GM23338 (cell line): ENCODE measurements at regions not wholly inside any gene's neighbourhood (a gene's known extent, or its start where the extent isn't known, plus 50 kb on each side); places are given as distances from the start of the nearest gene placed in this dataset.

Source experiments
- CREB1 ChIP-seq: fragments of 250-450 bp; sonication (Bioruptor Pico); IDR thresholded peaks from 2 replicates; pipeline ENCODE4 v1.5.0; 2020; ENCODE audit warnings: low read depth, mild to moderate bottlenecking, moderate library complexity
- CTCF ChIP-seq, 2 experiments: fragments of 200-600 bp in 1 of 2; sonication (generic) in 1 of 2; conservative IDR thresholded peaks; 2 replicates each; pipeline versions ENCODE4 v1.5.1 to v1.6.1; 2016 to 2017; ENCODE audit warnings: antibody characterized with exemption in 2 of 2, low read depth in 2 of 2, mild to moderate bottlenecking in 2 of 2, moderate library complexity in 1 of 2
- EZH2 ChIP-seq: fragments of 200-600 bp; sonication (generic); IDR thresholded peaks from one replicate; pipeline ENCODE4 v1.8.0; 2017; ENCODE audit warnings: antibody characterized with exemption, mild to moderate bottlenecking, low read depth; ENCODE audit not compliant: unreplicated experiment
- EZH2phosphoT487 ChIP-seq: fragments of 200-600 bp; sonication (generic); IDR thresholded peaks from one replicate; pipeline ENCODE4 v1.8.1; 2018; ENCODE audit warnings: antibody characterized with exemption; ENCODE audit not compliant: unreplicated experiment
- NANOG ChIP-seq: IDR thresholded peaks from 2 replicates; pipeline ENCODE4 v1.6.1; 2016; ENCODE audit warnings: antibody characterized with exemption, borderline replicate concordance
- POLR2AphosphoS5 ChIP-seq: IDR thresholded peaks from 2 replicates; pipeline ENCODE4 v1.6.1; 2016; ENCODE audit warnings: antibody characterized with exemption, low read depth
- REST ChIP-seq: IDR thresholded peaks from one replicate; pipeline ENCODE4 v1.6.1; 2018; ENCODE audit warnings: antibody characterized with exemption; ENCODE audit not compliant: unreplicated experiment
- STAT1 ChIP-seq: IDR thresholded peaks from one replicate; pipeline ENCODE4 v1.6.1; 2016; ENCODE audit warnings: antibody characterized with exemption; ENCODE audit not compliant: unreplicated experiment
- ZNF331 ChIP-seq: fragments of 250-450 bp; sonication (Bioruptor Pico); IDR thresholded peaks from 2 replicates; pipeline ENCODE4 v1.5.0; 2020; ENCODE audit warnings: low read depth, mild to moderate bottlenecking, moderate library complexity
- TF ChIP-seq, protein P1 (sequence below): IDR thresholded peaks from 2 replicates; pipeline ENCODE4 v1.6.1; 2016; ENCODE audit warnings: antibody characterized with exemption

GRCh38 chr7:149644754-149645153 is 128.6 kb downstream of the ZNF467 start:
- TF ChIP-seq POLR2AphosphoS5 (no peak), CTCF (conservative IDR thresholded peaks at IDR 0.05; ENCODE audit: low read depth in 2 of 2) (no peak), STAT1 (no peak), EZH2 (no peak), EZH2phosphoT487 (no peak), REST (no peak), CREB1 (no peak), ZNF331 (CRISPR knock-in tag) (no peak), NANOG (no peak)
- TF ChIP-seq, protein P1, sequence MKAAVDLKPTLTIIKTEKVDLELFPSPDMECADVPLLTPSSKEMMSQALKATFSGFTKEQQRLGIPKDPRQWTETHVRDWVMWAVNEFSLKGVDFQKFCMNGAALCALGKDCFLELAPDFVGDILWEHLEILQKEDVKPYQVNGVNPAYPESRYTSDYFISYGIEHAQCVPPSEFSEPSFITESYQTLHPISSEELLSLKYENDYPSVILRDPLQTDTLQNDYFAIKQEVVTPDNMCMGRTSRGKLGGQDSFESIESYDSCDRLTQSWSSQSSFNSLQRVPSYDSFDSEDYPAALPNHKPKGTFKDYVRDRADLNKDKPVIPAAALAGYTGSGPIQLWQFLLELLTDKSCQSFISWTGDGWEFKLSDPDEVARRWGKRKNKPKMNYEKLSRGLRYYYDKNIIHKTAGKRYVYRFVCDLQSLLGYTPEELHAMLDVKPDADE = no peak
